ENCODE measurements at regions not wholly inside any gene's neighbourhood (a gene's known extent, or its start where the extent isn't known, plus 50 kb on each side); places are given as distances from the start of the nearest gene placed in this dataset.
"Not testable (repeated sequence)": the region's sequence is repeated elsewhere in the genome, so short reads cannot be mapped to it uniquely, and the experiment has no call there.

DNA sequence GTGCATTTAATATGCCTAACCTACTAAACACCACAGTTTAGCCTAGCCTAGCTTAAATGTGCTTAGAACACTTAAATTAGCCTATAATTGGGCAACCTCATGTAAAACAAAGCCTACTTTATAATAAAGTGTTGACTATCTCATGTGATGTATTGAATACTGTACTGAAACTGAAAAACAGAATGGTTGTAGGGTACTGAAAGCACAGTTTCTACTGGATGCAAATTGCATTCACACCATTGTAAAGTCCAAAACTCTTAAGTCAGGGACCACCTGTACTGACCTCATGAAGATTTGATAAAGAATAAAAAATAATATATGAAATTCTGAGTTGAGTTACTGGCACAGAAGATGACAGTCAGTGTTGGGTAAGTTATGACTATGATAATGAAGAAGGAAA lies 625.4 kb upstream of the SOX9 start:
- H3K36me3 ChIP-seq (ENCODE audit: control insufficient read depth, insufficient read depth, low read length) = no peaks in the 10 kb centered on the region
- H3K4me3 ChIP-seq (ENCODE audit: low read depth, low read length) = no peak overlapping the region
- H3K27ac ChIP-seq (ENCODE audit: low read depth, low read length) = no peak overlapping the region
- no peaks in the 10 kb centered on the region for H3K27me3 ChIP-seq (ENCODE audit: control insufficient read depth, insufficient read depth, low read length)
- H3K9ac ChIP-seq (ENCODE audit: low read depth, low read length) = no peak overlapping the region
- no peaks in the 10 kb centered on the region for H3K4me1 ChIP-seq (ENCODE audit: control insufficient read depth, insufficient read depth, low read length)
- H3K9me3 ChIP-seq (ENCODE audit: control insufficient read depth, insufficient read depth, low read length) = no peaks in the 10 kb centered on the region

DNA sequence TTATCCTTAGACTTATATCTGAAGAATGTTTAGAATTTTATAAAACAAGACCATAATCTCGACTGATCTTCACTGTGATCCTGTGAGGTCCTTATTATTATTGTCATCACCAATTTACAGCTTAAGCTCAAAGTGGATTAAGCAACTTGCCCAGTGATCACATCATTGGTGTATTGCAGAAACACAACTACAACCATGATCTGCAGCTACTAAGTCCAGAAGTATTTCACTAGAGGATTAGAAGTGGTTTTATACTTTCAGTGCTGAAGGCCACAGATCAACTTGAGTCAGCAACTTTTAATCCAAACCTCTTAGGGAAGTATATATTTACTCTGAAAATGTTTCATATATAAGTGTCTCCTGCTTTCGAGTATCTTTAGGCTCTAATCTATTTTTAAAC lies 624.3 kb upstream of the SOX9 start:
- Histone ChIP-seq H3K27me3 (ENCODE audit: control insufficient read depth, insufficient read depth, low read length) (no peaks in the 10 kb centered on the region), H3K9me3 (ENCODE audit: control insufficient read depth, insufficient read depth, low read length) (no peaks in the 10 kb centered on the region), H3K9ac (ENCODE audit: low read depth, low read length) (no peak overlapping the region), H3K4me1 (ENCODE audit: control insufficient read depth, insufficient read depth, low read length) (no peaks in the 10 kb centered on the region), H3K36me3 (ENCODE audit: control insufficient read depth, insufficient read depth, low read length) (no peaks in the 10 kb centered on the region), H3K4me3 (ENCODE audit: low read depth, low read length) (no peak overlapping the region), H3K27ac (ENCODE audit: low read depth, low read length) (no peak overlapping the region)

DNA sequence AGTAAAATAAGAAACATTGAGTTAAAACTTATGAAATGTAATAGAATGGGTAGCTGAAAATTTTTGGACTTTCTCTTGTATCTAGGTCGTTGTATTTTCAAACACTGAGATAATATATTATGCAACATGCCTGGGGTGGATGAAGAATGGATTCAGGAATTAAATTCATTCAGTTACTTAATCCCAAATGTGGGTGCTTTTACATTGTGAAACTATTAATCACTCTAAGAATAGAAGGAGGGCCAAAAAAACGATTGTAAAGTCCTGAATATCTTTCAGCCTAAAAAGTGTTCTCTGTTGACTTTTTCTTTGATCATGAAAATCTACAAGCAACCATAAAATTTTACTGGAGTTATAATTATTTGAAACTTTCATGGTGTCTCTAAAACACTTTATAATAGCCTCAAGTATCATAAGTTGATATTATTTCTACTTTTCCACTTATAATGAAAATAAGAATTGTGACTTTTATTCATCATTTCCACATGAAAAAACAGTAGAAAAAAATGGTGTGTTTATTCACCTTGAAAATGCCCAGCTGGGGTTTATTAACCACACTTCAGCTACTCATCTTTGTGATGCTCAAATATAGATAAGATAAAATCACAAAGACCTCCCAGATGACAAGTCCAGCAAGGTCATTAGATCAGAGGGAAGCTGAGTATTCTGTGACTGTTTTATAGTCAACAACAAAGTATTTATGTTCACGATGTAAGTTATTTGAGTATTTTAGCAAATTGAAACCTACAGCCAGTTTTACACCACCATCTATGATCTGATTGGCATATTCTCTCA lies 619.9 kb upstream of the SOX9 start:
- H3K9ac ChIP-seq (ENCODE audit: low read depth, low read length) = no peak overlapping the region
- H3K9me3 ChIP-seq (ENCODE audit: control insufficient read depth, insufficient read depth, low read length) = no peaks in the 10 kb centered on the region
- no peak overlapping the region for H3K4me3 ChIP-seq (ENCODE audit: low read depth, low read length)
- no peaks in the 10 kb centered on the region for H3K27me3 ChIP-seq (ENCODE audit: control insufficient read depth, insufficient read depth, low read length)
- no peak overlapping the region for H3K27ac ChIP-seq (ENCODE audit: low read depth, low read length)
- H3K36me3 ChIP-seq (ENCODE audit: control insufficient read depth, insufficient read depth, low read length) = no peaks in the 10 kb centered on the region
- no peaks in the 10 kb centered on the region for H3K4me1 ChIP-seq (ENCODE audit: control insufficient read depth, insufficient read depth, low read length)

DNA sequence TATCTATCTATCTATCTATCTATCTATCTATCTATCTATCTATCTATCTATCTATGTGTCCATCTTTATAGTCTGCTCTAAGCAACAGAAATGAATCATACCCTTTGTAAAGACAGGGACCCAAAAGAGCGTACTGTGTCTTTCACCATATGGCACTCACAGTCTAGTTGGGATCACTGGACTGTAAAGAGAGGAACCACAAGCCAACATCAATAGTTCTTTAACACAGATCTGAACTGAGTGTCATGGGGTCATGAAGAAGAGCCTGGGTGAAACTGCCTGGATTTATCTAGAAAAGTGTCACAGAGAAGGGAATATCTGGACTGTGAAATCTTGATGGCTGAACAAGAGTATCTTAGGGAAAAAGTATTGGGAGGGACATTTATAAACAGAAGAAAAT lies 619.1 kb upstream of the SOX9 start:
- Histone ChIP-seq H3K27ac (ENCODE audit: low read depth, low read length) (no peak overlapping the region), H3K9ac (ENCODE audit: low read depth, low read length) (no peak overlapping the region)

DNA sequence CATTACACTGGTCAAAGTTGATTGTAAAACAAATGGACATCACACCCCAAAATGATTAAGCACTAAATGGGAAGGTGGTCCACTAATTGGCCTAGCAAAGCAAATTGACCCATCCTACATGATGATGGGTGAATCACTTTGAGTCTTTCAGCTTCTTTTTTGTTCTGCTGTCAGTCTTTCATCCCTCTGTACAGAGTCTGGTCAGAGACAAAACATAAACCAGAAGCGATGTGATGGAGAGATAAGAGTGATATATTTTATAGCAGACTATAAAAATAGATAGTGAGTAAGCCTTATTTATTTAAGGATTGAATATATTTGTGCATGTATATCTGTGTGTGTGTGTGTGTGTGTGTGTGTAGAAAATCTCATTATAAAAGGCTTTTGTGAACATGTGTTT lies 618.4 kb upstream of the SOX9 start:
- no peaks in the 10 kb centered on the region for H3K4me1 ChIP-seq (ENCODE audit: control insufficient read depth, insufficient read depth, low read length)
- H3K9me3 ChIP-seq (ENCODE audit: control insufficient read depth, insufficient read depth, low read length) = no peaks in the 10 kb centered on the region
- no peak overlapping the region for H3K9ac ChIP-seq (ENCODE audit: low read depth, low read length)
- no peaks in the 10 kb centered on the region for H3K27me3 ChIP-seq (ENCODE audit: control insufficient read depth, insufficient read depth, low read length)
- no peaks in the 10 kb centered on the region for H3K36me3 ChIP-seq (ENCODE audit: control insufficient read depth, insufficient read depth, low read length)
- H3K4me3 ChIP-seq (ENCODE audit: low read depth, low read length) = no peak overlapping the region
- no peak overlapping the region for H3K27ac ChIP-seq (ENCODE audit: low read depth, low read length)

More for the DNA sequence above, 619.1 kb upstream of the SOX9 start:
- no peak overlapping the region for H3K4me3 ChIP-seq (ENCODE audit: low read depth, low read length)
- H3K27me3 ChIP-seq (ENCODE audit: control insufficient read depth, insufficient read depth, low read length) = no peaks in the 10 kb centered on the region
- H3K36me3 ChIP-seq (ENCODE audit: control insufficient read depth, insufficient read depth, low read length) = no peaks in the 10 kb centered on the region
- H3K9me3 ChIP-seq (ENCODE audit: control insufficient read depth, insufficient read depth, low read length) = no peaks in the 10 kb centered on the region
- no peaks in the 10 kb centered on the region for H3K4me1 ChIP-seq (ENCODE audit: control insufficient read depth, insufficient read depth, low read length)

DNA sequence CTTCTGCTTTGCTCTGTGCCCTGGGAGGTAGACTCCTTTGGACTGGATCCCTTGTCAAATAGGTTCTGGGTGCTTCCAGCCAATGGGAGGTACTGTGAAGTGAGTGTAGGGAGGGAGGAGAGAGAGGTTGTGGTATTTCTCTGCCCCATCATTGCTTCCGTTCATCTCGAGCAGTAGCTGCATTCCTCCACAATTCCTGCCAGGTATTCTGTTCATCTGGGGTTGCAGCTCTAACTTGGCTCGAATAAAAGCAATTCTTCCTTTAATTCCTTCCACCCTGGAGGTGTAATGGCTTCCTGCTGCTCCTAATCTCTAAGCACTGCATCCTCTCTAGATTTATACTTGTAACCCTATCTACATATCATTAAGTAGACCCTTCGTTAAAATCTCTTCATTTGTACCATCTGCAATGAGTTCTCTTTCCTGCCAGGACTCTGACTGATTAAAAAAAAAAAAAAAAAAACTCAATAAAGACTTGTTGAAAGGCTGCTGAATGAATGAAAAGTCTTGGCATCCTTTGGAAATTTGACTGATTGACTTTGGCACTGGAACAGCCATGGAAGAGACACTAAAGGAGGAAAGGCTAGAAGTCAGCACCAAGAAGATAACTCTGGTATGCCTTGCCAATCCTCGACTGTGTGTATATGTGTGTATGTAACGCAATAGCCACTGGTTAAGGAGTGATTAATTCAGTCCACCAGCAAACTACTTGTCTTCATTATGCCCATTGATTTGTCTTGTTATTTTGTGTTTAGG lies 616.9 kb upstream of the SOX9 start:
- Histone ChIP-seq H3K4me1 (ENCODE audit: control insufficient read depth, insufficient read depth, low read length) (no peaks in the 10 kb centered on the region), H3K27me3 (ENCODE audit: control insufficient read depth, insufficient read depth, low read length) (no peaks in the 10 kb centered on the region), H3K27ac (ENCODE audit: low read depth, low read length) (no peak overlapping the region), H3K9me3 (ENCODE audit: control insufficient read depth, insufficient read depth, low read length) (no peaks in the 10 kb centered on the region), H3K36me3 (ENCODE audit: control insufficient read depth, insufficient read depth, low read length) (no peaks in the 10 kb centered on the region), H3K4me3 (ENCODE audit: low read depth, low read length) (no peak overlapping the region), H3K9ac (ENCODE audit: low read depth, low read length) (no peak overlapping the region)

DNA sequence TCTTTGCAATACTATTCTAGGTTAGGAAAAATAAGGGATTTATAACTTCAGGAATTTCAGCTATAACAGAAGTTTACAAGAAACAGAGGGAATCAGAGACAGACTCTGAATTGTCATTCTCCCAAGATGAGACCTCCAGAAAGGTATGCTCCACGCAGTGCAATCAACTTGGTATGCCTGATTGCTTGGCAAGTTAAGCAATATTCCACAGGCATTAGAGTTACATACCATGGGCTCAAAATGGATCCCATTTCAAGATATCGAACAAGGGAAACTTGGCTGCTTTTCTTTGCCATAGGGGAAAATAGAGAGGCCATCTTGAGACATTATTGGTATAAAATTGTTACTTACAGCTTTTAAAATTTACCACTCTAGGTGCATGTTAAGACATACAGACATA lies 615.6 kb upstream of the SOX9 start:
- no peak overlapping the region for H3K27ac ChIP-seq (ENCODE audit: low read depth, low read length)
- H3K9ac ChIP-seq (ENCODE audit: low read depth, low read length) = no peak overlapping the region
- H3K27me3 ChIP-seq (ENCODE audit: control insufficient read depth, insufficient read depth, low read length) = no peaks in the 10 kb centered on the region
- H3K36me3 ChIP-seq (ENCODE audit: control insufficient read depth, insufficient read depth, low read length) = no peaks in the 10 kb centered on the region
- no peaks in the 10 kb centered on the region for H3K9me3 ChIP-seq (ENCODE audit: control insufficient read depth, insufficient read depth, low read length)
- H3K4me1 ChIP-seq (ENCODE audit: control insufficient read depth, insufficient read depth, low read length) = no peaks in the 10 kb centered on the region
- no peak overlapping the region for H3K4me3 ChIP-seq (ENCODE audit: low read depth, low read length)

DNA sequence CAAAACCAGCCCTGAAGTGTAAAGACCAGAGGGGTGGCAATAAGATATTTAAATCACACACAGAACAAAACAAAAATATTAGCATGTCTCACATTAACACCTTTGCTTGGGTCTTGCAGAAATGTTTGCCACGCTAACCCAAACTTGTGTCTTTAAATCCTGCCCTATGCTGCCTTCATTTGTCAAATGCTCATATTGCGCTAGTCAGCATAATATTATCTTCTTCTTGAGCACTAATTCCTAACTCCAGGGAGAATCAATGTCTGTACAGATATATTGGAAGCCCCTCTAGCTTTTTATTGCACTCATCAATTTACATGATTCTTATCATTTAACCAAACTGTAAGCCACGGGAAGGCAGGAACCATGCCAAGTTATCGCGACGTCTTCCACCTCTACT lies 614.8 kb upstream of the SOX9 start:
- H3K36me3 ChIP-seq (ENCODE audit: control insufficient read depth, insufficient read depth, low read length) = no peaks in the 10 kb centered on the region
- H3K4me3 ChIP-seq (ENCODE audit: low read depth, low read length) = no peak overlapping the region
- H3K27ac ChIP-seq (ENCODE audit: low read depth, low read length) = no peak overlapping the region
- H3K9me3 ChIP-seq (ENCODE audit: control insufficient read depth, insufficient read depth, low read length) = no peaks in the 10 kb centered on the region
- H3K27me3 ChIP-seq (ENCODE audit: control insufficient read depth, insufficient read depth, low read length) = no peaks in the 10 kb centered on the region
- no peak overlapping the region for H3K9ac ChIP-seq (ENCODE audit: low read depth, low read length)
- no peaks in the 10 kb centered on the region for H3K4me1 ChIP-seq (ENCODE audit: control insufficient read depth, insufficient read depth, low read length)

DNA sequence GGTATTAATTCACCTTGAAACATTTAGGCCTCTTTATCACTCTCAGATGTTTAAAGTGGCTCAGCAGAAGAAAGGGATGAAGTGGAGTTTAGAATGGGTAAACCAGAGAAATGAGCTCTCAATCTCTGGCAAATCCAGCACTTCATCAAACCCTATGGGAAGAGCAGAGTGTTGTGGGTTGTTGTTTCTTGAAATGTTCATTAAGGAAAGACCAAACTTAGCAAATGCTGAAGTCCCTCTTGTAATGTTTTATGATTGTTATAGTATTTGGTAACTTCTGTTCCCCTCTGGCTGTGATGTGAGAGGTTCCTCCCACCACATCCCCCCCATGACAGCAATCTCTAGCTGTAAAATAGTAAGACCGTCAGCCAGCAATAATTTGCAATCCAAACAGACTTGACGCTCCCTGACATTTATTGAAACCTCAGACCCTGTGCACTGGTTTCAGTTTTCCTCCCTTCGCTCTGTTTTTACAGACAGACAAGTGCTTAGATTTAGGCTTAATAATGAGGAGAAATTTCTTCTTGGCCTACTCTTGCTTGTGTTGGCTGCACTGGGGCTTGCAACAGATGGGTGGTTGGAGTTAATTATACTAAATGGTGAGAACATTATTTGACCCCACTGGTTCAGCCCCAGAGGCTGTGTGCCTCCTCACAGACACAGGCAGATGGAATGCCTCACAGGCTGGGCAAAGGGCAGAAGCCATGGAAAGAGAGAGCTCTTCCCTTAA lies 609.4 kb upstream of the SOX9 start:
- Histone ChIP-seq H3K4me3 (ENCODE audit: low read depth, low read length) (no peak overlapping the region), H3K4me1 (ENCODE audit: control insufficient read depth, insufficient read depth, low read length) (no peaks in the 10 kb centered on the region), H3K27ac (ENCODE audit: low read depth, low read length) (no peak overlapping the region), H3K27me3 (ENCODE audit: control insufficient read depth, insufficient read depth, low read length) (no peaks in the 10 kb centered on the region), H3K9me3 (ENCODE audit: control insufficient read depth, insufficient read depth, low read length) (no peaks in the 10 kb centered on the region), H3K36me3 (ENCODE audit: control insufficient read depth, insufficient read depth, low read length) (no peaks in the 10 kb centered on the region), H3K9ac (ENCODE audit: low read depth, low read length) (no peak overlapping the region)

DNA sequence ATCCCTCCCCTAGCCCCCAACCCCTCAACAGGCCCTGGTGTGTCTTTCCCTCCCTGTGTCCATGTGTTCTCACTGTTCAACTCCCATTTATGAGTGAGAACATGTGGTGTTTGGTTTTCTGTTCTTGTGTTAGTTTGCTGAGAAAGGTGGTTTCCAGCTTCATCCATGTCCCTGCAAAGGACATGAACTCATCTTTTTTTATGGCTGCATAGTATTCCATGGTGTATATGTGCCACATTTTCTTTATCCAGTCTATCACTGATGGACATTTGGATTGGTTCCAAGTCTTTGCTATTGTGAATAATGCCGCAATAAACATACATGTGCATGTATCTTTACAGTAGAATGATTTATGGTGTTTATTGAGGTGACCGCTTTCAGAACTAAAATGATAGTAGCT lies 607.1 kb upstream of the SOX9 start:
- H3K9ac ChIP-seq (ENCODE audit: low read depth, low read length); H3K4me1 ChIP-seq (ENCODE audit: control insufficient read depth, insufficient read depth, low read length); H3K9me3 ChIP-seq (ENCODE audit: control insufficient read depth, insufficient read depth, low read length); H3K27me3 ChIP-seq (ENCODE audit: control insufficient read depth, insufficient read depth, low read length); H3K27ac ChIP-seq (ENCODE audit: low read depth, low read length); H3K36me3 ChIP-seq (ENCODE audit: control insufficient read depth, insufficient read depth, low read length); H3K4me3 ChIP-seq (ENCODE audit: low read depth, low read length): not testable (repeated sequence)

DNA sequence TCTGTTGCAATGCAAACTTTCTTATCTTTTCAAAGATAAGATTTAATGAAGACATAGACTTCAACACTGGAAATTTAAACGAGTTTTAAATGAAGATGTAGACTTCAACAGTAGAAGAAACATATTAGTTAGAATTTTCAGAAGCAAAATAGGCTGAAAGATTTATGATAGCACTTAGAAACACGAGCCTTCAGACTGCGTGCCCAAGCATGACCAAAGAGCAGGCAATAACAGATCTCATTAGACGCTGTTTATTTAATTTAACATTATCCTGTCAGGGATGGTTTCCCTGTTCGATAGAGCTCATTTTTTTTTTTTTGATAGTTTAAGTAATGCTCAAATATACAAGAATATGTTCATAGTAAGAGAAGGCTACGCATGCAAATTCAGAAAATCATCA lies 604.7 kb upstream of the SOX9 start:
- no peak overlapping the region for H3K9ac ChIP-seq (ENCODE audit: low read depth, low read length)
- H3K27ac ChIP-seq (ENCODE audit: low read depth, low read length) = no peak overlapping the region
- H3K36me3 ChIP-seq (ENCODE audit: control insufficient read depth, insufficient read depth, low read length) = no peaks in the 10 kb centered on the region

More for the DNA sequence above, 604.7 kb upstream of the SOX9 start:
- Histone ChIP-seq H3K4me1 (ENCODE audit: control insufficient read depth, insufficient read depth, low read length) (no peaks in the 10 kb centered on the region), H3K9me3 (ENCODE audit: control insufficient read depth, insufficient read depth, low read length) (no peaks in the 10 kb centered on the region), H3K4me3 (ENCODE audit: low read depth, low read length) (no peak overlapping the region), H3K27me3 (ENCODE audit: control insufficient read depth, insufficient read depth, low read length) (no peaks in the 10 kb centered on the region)

All from HUES48 (cell line).